ENCODE measurements at regions not wholly inside any gene's neighbourhood (a gene's known extent, or its start where the extent isn't known, plus 50 kb on each side); places are given as distances from the start of the nearest gene placed in this dataset.
"Not testable (repeated sequence)": the region's sequence is repeated elsewhere in the genome, so short reads cannot be mapped to it uniquely, and the experiment has no call there.

DNA sequence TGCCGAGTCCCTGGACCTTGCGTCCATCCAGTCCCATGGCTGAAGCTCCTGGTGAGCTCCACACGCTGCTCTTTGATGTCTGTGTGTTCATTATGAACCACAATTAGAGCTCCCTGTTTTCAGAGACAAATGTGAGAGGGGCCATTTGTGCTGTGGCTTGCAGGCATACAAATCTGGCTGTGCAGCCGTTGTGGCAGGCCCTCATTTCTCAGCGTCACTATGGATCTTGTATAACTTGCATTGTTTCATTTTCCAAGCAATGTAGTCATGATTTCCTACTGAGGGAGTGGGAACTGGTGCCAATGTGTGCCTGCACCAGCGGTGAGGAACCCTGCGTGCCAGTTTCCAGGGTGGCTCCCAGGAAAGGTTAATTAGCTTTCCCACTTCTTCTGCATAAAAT, 542.6 kb downstream of the TMEM114 start:
- intact Hi-C loops (cut with DNase I): no loop called here
- Histone ChIP-seq H3K27ac (no peak overlapping the region), H3K4me3 (no peak overlapping the region), H3K9me3 (no peaks in the 10 kb centered on the region), H3K27me3 (no peaks in the 10 kb centered on the region), H3K4me1 (ENCODE audit: insufficient read depth) (no peaks in the 10 kb centered on the region), H3K36me3 (no peaks in the 10 kb centered on the region)
- no peak for DNase-seq
- WGBS, 3 donors: 72 to 83% (median 74%) methylated on average over 7 of the region's 7 CpGs
- TF ChIP-seq EP300 (IDR thresholded peaks at IDR 0.05) (no peak), POLR2A (IDR thresholded peaks at IDR 0.05) (no peak), CTCF (IDR thresholded peaks at IDR 0.05) (no peak)

DNA sequence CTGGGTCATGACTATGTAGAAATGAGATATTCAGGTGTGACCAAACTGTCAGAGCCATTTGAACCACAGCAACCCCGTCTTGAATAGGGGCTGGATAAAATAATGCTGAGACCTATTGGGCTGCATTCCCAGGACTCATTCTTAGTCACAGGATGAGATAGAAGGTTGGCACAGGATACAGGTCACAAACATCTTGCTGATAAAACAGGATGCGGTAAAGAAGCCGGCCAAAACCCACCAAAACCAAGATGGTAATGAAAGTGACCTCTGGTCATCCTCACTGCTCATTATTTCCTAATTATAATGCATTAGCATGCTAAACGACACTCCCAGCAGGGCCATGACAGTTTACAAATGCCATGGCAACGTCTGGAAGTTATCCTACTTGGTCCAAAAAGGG, 545.5 kb downstream of the TMEM114 start:
- WGBS, 3 donors: 65 to 71% (median 69%) methylated on average over 5 of the region's 5 CpGs
- no peak for DNase-seq
- H3K4me1 ChIP-seq (ENCODE audit: insufficient read depth): no peaks in the 10 kb centered on the region

DNA sequence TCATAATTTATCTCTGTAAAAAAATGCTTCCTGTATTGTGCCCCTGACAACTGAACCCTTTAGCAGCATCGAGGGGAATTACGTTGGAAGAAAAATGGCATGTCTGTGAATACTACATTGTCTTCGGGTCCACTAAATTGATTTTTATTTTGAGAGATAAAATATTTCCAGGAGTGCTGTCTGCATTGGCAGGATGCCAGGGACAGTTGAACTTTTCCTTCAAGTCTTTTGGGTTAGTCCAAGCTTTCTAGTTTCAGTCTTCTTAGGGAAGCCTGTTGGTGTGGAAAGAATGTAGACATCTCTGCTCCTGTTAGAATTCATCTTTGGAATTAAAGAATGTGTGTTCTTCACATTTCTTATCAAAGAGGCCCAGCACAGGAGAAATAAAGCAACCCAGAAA, 557.9 kb downstream of the TMEM114 start:
- Histone ChIP-seq H3K4me1 (ENCODE audit: insufficient read depth) (no peaks in the 10 kb centered on the region), H3K9me3 (no peaks in the 10 kb centered on the region), H3K36me3 (no peaks in the 10 kb centered on the region), H3K27ac (no peak overlapping the region), H3K4me3 (no peak overlapping the region), H3K27me3 (no peaks in the 10 kb centered on the region)
- no peak for DNase-seq
- WGBS, 3 donors: 29 to 37% (median 31%) methylated on average over 3 of the region's 3 CpGs
- intact Hi-C loops (cut with DNase I): no loop called here
- TF ChIP-seq POLR2A (IDR thresholded peaks at IDR 0.05) (no peak), CTCF (IDR thresholded peaks at IDR 0.05) (no peak), EP300 (IDR thresholded peaks at IDR 0.05) (no peak)

More for the DNA sequence above, 545.5 kb downstream of the TMEM114 start:
- no peaks in the 10 kb centered on the region for H3K9me3 ChIP-seq
- TF ChIP-seq CTCF (IDR thresholded peaks at IDR 0.05) (no peak), POLR2A (IDR thresholded peaks at IDR 0.05) (no peak), EP300 (IDR thresholded peaks at IDR 0.05) (no peak)
- H3K27me3 ChIP-seq: no peaks in the 10 kb centered on the region
- intact Hi-C loops (cut with DNase I): no loop called here
- H3K27ac ChIP-seq: no peak overlapping the region
- no peaks in the 10 kb centered on the region for H3K36me3 ChIP-seq
- H3K4me3 ChIP-seq: no peak overlapping the region

- H3K27ac ChIP-seq; H3K36me3 ChIP-seq; DNase-seq; H3K4me1 ChIP-seq (ENCODE audit: insufficient read depth); H3K27me3 ChIP-seq; intact Hi-C loops (cut with DNase I); H3K9me3 ChIP-seq; H3K4me3 ChIP-seq: not testable (repeated sequence)
- WGBS, 3 donors: 69 to 78% (median 69%) methylated on average over 3 of the region's 3 CpGs
Observed at GRCh38 chr16:8030004-8030403, 560.3 kb downstream of the TMEM114 start.

DNA sequence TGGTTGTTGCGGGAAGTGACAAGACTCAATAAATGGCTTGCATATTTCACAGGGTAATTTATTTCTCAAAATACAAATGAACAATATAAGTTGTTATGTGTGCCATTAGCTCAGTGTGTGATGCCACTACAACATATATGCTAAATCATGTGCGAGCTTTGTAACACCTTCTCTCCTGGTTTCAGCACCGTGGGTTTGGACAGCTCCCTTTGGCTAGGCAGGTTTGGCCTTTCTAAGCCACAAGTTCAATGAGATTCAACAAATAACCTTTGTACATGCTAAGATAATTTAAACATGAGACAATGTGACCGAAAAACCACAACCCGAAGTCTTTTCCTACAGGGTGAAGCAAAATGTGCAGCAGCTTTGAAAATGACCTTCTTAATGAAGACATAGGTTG, 563.9 kb downstream of the TMEM114 start:
- no peak for DNase-seq
- no peaks in the 10 kb centered on the region for H3K4me1 ChIP-seq (ENCODE audit: insufficient read depth)
- no peak overlapping the region for H3K4me3 ChIP-seq
- H3K9me3 ChIP-seq: no peaks in the 10 kb centered on the region
- no peaks in the 10 kb centered on the region for H3K36me3 ChIP-seq
- WGBS, 3 donors: 56 to 58% (median 57%) methylated on average over 5 of the region's 5 CpGs
- intact Hi-C loops (cut with DNase I): no loop called here
- no peak overlapping the region for H3K27ac ChIP-seq
- H3K27me3 ChIP-seq: no peaks in the 10 kb centered on the region
- TF ChIP-seq CTCF (IDR thresholded peaks at IDR 0.05) (no peak), EP300 (IDR thresholded peaks at IDR 0.05) (no peak), POLR2A (IDR thresholded peaks at IDR 0.05) (no peak)

All from ovary (tissue), 7 donors.